ENCODE measurements at regions not wholly inside any gene's neighbourhood (a gene's known extent, or its start where the extent isn't known, plus 50 kb on each side); places are given as distances from the start of the nearest gene placed in this dataset.
"Not testable (repeated sequence)": the region's sequence is repeated elsewhere in the genome, so short reads cannot be mapped to it uniquely, and the experiment has no call there.

DNA sequence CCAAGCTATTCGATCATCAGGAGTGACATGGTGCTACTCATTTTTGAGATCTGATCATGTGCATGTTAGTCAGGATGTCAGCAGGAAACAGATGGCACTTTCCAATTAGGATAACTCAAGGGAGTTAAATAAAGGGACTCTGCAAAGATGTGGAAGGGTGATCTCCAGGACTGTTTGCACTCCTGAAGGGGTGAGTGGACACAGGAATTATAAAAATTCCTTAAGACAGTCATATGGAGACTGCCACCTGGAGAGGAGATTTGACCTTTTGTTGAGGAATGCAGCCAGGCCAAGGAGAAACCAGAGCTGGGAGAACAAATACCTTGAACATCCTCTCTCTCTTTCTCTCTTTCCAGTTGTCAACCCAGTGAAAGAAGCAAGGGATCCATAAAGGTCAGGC lies 189.1 kb downstream of the GABRG2 start:
- no peaks in the 10 kb centered on the region for H3K9me3 ChIP-seq (ENCODE audit: control insufficient read depth, insufficient read depth, low read depth, low read length)
- no peak overlapping the region for H3K9ac ChIP-seq (ENCODE audit: low read length)
- H3K4me3 ChIP-seq (ENCODE audit: low read depth, low read length), result no peak overlapping the region
- peaks cover 5% of the 10 kb centered on the region; the same call in 1 of the 2 replicates for H3K4me1 ChIP-seq (ENCODE audit: control insufficient read depth, insufficient read depth, low read length)
- no peak overlapping the region for H3K27ac ChIP-seq (ENCODE audit: low read depth, low read length)
- H3K36me3 ChIP-seq (ENCODE audit: control insufficient read depth, insufficient read depth, low read length), result no peaks in the 10 kb centered on the region
- H3K27me3 ChIP-seq (ENCODE audit: control insufficient read depth, insufficient read depth, low read length), result no peaks in the 10 kb centered on the region

DNA sequence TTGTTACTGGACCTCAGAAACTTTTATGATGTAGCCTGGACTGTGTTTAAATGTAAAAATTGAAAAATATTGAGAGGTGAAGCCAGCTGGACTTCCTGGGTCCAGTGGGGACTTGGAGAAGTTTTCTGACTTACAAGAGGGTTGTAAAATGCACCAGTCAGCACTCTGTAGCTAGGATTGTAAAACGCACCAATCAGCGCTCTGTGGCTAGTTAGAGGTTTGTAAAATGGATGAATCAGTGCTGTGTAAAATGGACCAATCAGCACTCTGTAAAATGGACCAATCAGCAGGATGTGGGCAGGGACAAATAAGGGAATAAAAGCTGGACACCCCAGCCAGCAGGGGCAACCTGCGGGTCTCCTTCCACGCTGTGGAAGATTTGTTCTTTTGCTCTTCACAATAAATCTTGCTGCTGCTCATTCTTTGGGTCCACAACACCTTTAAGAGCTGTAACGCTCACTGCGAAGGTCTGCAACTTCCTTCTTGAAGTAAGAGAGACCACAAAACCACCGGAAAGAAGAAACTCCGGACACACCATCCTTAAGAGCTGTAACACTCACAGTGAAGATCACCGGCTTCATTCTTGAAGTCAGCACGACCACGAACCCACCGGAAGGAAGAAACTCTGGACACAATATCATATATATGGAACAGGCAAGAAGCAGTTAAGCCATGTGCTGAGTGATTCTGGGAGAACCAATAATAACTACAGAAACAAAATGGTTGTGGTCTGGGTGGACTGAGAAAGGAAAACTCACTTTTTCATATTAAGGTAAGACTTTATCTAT lies 201.3 kb downstream of the GABRG2 start:
- no peaks in the 10 kb centered on the region for H3K27me3 ChIP-seq (ENCODE audit: control insufficient read depth, insufficient read depth, low read length)
- H3K9ac ChIP-seq (ENCODE audit: low read length), result no peak overlapping the region
- peaks cover 10% of the 10 kb centered on the region; the same call in 1 of the 2 replicates for H3K36me3 ChIP-seq (ENCODE audit: control insufficient read depth, insufficient read depth, low read length)
- H3K27ac ChIP-seq (ENCODE audit: low read depth, low read length), result no peak overlapping the region
- peaks cover 13% of the 10 kb centered on the region for H3K4me1 ChIP-seq (ENCODE audit: control insufficient read depth, insufficient read depth, low read length)
- no peak overlapping the region for H3K4me3 ChIP-seq (ENCODE audit: low read depth, low read length)
- H3K9me3 ChIP-seq (ENCODE audit: control insufficient read depth, insufficient read depth, low read depth, low read length), result no peaks in the 10 kb centered on the region

DNA sequence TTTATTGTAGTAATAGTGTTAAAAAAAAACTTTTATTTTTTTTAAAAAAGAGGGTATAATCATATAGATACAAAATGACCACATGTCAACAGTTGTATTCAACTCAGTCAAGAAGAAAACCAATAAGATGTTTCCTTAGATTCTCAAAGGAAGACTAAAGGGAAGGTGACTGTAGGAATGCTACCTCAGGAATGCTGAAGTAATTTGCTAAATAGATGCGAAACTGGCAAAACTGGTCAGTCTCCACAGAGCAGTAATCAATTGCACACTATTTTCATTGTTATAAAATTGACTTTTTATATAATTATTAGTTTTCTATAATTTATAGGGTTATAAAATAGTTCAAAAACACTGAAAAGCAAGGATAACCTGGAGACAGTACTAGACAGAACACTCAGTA lies 204.8 kb downstream of the GABRG2 start:
- Histone ChIP-seq H3K9ac (ENCODE audit: low read length) (no peak overlapping the region), H3K4me1 (ENCODE audit: control insufficient read depth, insufficient read depth, low read length) (peaks cover 26% of the 10 kb centered on the region), H3K9me3 (ENCODE audit: control insufficient read depth, insufficient read depth, low read depth, low read length) (no peaks in the 10 kb centered on the region), H3K4me3 (ENCODE audit: low read depth, low read length) (no peak overlapping the region), H3K27ac (ENCODE audit: low read depth, low read length) (no peak overlapping the region), H3K27me3 (ENCODE audit: control insufficient read depth, insufficient read depth, low read length) (no peaks in the 10 kb centered on the region), H3K36me3 (ENCODE audit: control insufficient read depth, insufficient read depth, low read length) (peaks cover 10% of the 10 kb centered on the region; the same call in 1 of the 2 replicates)

DNA sequence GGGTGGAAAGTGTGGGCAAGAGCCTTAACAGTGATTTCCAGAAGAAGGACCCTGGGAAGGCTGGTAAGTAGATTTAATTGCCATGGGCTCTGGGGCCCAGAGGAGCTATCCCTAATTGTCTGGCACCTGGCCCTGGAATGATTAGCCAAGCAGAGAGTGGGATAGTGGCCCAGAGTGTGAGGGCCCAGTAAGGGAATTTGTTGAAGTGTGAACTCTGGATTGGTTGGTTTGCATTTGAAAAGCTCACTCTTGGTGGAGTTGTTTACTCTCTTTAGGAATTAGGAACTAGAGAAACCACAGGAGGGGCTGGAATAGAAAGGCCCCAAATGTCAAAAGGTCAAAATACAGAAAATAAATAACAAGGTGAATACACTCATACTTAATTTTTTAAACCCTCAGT lies 207.1 kb downstream of the GABRG2 start:
- Histone ChIP-seq H3K4me3 (ENCODE audit: low read depth, low read length) (peak overlapping the region; percentile 18; the same call in 1 of the 2 replicates), H3K27me3 (ENCODE audit: control insufficient read depth, insufficient read depth, low read length) (no peaks in the 10 kb centered on the region), H3K9ac (ENCODE audit: low read length) (peak overlapping the region; percentile 50), H3K27ac (ENCODE audit: low read depth, low read length) (peak overlapping the region; percentile 81; the same call in 1 of the 2 replicates), H3K4me1 (ENCODE audit: control insufficient read depth, insufficient read depth, low read length) (peaks cover 26% of the 10 kb centered on the region), H3K9me3 (ENCODE audit: control insufficient read depth, insufficient read depth, low read depth, low read length) (no peaks in the 10 kb centered on the region), H3K36me3 (ENCODE audit: control insufficient read depth, insufficient read depth, low read length) (peaks cover 10% of the 10 kb centered on the region; the same call in 1 of the 2 replicates)

DNA sequence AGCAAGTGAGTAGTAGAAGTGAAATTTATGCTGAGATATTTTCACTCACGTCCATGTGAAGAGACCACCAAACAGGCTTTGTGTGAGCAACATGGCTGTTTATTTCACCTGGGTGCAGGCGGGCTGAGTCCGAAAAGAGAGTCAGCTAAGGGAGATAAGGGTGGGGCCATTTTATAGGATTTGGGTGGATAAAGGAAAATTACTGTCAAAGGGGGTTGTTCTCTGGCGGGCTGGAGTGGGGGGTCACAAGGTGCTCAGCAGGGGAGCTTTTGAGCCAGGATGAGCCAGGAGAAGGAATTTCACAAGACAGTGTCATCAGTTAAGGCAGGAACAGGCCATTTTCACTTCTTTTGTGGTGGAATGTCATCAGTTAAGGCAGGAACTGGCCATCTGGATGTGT lies 207.8 kb downstream of the GABRG2 start:
- H3K4me1 ChIP-seq (ENCODE audit: control insufficient read depth, insufficient read depth, low read length), result peaks cover 26% of the 10 kb centered on the region
- peak overlapping the region; percentile 81; the same call in 1 of the 2 replicates for H3K27ac ChIP-seq (ENCODE audit: low read depth, low read length)
- peak overlapping the region; percentile 18; the same call in 1 of the 2 replicates for H3K4me3 ChIP-seq (ENCODE audit: low read depth, low read length)
- H3K9me3 ChIP-seq (ENCODE audit: control insufficient read depth, insufficient read depth, low read depth, low read length); H3K27me3 ChIP-seq (ENCODE audit: control insufficient read depth, insufficient read depth, low read length): not testable (repeated sequence)
- H3K9ac ChIP-seq (ENCODE audit: low read length), result peak overlapping the region; percentile 50
- peaks cover 10% of the 10 kb centered on the region; the same call in 1 of the 2 replicates for H3K36me3 ChIP-seq (ENCODE audit: control insufficient read depth, insufficient read depth, low read length)

DNA sequence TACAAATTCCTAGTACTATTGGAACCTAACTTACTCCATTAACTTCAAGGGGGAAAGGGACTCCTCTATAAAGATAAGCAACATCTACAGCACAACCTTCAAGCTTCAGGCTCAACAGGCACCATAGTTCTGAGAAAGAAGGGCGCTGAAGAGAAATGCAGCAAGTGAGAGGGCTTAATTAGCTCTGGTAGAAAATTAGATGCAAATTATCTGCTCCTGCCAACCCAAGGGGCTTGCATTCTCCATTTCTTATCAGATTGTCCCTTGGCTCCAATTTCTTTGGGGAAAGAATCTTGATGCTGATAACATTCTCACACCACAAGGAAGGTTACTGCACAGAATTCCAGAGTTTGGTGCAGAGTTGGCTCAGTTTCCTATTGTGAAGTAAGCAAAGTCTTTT lies 214.6 kb downstream of the GABRG2 start:
- Histone ChIP-seq H3K27ac (ENCODE audit: low read depth, low read length) (no peak overlapping the region; the same call in 1 of the 2 replicates), H3K4me3 (ENCODE audit: low read depth, low read length) (no peak overlapping the region), H3K4me1 (ENCODE audit: control insufficient read depth, insufficient read depth, low read length) (peaks cover 8% of the 10 kb centered on the region), H3K27me3 (ENCODE audit: control insufficient read depth, insufficient read depth, low read length) (no peaks in the 10 kb centered on the region), H3K9ac (ENCODE audit: low read length) (no peak overlapping the region), H3K9me3 (ENCODE audit: control insufficient read depth, insufficient read depth, low read depth, low read length) (no peaks in the 10 kb centered on the region; the same call in 1 of the 2 replicates), H3K36me3 (ENCODE audit: control insufficient read depth, insufficient read depth, low read length) (no peaks in the 10 kb centered on the region)

DNA sequence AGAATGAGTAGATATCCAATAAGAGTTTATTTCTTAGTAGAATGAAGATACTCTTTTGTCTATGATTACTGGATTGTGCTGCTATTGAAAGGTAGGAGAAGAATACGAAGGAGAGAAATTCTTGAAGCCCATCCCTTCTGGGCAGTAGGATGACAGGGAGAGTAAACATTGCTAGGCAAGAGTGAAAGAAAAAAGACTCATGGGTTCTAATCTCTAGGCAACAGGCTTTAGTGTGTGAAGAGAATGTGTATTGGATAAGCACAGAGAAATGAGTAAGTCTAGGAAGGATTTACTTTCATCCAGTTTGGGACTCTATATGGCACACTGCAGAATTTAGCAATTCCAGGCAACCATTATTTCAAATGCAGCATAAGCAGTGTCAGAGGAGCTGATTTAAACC lies 216.0 kb downstream of the GABRG2 start:
- Histone ChIP-seq H3K4me1 (ENCODE audit: control insufficient read depth, insufficient read depth, low read length) (peaks cover 9% of the 10 kb centered on the region), H3K4me3 (ENCODE audit: low read depth, low read length) (no peak overlapping the region), H3K27ac (ENCODE audit: low read depth, low read length) (peak overlapping the region; percentile 23; the same call in 1 of the 2 replicates), H3K9ac (ENCODE audit: low read length) (no peak overlapping the region), H3K27me3 (ENCODE audit: control insufficient read depth, insufficient read depth, low read length) (no peaks in the 10 kb centered on the region), H3K9me3 (ENCODE audit: control insufficient read depth, insufficient read depth, low read depth, low read length) (no peaks in the 10 kb centered on the region; the same call in 1 of the 2 replicates), H3K36me3 (ENCODE audit: control insufficient read depth, insufficient read depth, low read length) (no peaks in the 10 kb centered on the region)

DNA sequence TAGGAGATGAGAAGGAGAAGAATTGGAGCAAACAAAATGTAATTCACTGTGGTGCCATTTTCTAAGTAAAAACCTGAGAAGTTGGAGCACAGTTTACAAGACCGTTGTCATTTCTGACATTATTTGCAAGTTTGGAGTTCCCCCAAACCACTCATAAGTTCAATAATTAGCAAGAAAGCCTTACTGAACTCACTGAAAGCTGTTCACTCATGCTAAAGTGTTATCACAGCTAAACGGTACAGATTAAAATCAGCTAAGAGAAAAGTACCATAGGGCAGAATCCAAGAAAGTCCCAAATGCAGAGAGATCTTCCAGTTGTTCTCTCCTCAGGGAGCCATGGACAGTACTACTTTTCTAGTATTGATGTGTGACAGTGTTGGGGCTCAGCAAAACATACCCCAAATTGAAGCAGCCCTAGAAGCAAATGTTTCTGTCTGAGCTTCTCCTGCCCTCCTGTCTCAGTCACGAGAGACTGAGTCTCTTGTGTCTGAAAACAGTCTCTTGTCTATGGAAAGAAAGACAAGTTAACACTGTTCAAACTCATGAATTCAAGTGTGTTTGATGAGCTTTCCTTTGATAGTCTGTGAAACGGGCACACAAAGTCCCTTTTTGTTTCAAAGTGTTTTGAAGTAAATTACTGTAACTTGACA lies 221.2 kb downstream of the GABRG2 start:
- Histone ChIP-seq H3K27ac (ENCODE audit: low read depth, low read length) (no peak overlapping the region), H3K9me3 (ENCODE audit: control insufficient read depth, insufficient read depth, low read depth, low read length) (no peaks in the 10 kb centered on the region; the same call in 1 of the 2 replicates), H3K4me1 (ENCODE audit: control insufficient read depth, insufficient read depth, low read length) (peaks cover 18% of the 10 kb centered on the region), H3K36me3 (ENCODE audit: control insufficient read depth, insufficient read depth, low read length) (no peaks in the 10 kb centered on the region), H3K9ac (ENCODE audit: low read length) (no peak overlapping the region), H3K27me3 (ENCODE audit: control insufficient read depth, insufficient read depth, low read length) (no peaks in the 10 kb centered on the region), H3K4me3 (ENCODE audit: low read depth, low read length) (no peak overlapping the region)

DNA sequence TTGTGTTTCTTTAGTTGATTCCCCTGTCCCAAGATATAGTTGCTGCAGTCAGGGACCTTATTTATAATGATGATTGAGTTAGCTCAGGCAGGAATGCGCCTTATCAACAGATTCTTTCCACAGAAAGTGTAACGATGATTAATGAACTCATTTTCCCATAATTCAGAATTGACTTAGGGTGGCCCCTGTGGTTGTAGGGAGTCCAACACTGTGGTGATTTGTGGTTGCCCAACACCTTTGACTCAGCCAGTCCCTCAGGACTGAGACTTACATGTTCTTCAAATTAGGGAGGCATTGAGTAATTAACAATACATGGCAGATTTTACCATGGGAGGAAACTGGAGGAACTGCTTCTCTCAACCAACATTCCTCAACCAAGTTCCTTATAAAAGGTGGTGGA lies 221.9 kb downstream of the GABRG2 start:
- no peak overlapping the region for H3K9ac ChIP-seq (ENCODE audit: low read length)

DNA sequence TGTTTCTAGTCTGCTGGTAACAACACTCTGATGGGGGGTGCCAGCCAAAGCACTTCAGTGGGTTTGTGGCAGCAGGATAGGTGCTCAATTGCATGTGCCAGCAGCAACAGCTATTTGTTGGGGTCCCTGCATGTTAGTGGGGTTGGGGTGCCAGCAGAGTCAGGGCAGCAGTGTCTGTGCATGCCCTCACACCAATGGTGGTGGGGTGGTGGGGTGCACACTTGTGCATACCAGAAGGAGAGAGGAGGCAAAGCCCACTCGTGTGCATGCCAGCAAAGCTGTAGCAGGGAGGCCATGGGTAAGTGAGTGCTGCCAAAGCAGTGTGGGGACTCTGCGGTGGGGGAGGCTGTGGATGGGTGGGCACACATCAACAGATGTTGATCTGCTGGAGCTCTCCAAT lies 232.2 kb downstream of the GABRG2 start:
- Histone ChIP-seq H3K9me3 (ENCODE audit: control insufficient read depth, insufficient read depth, low read depth, low read length) (no peaks in the 10 kb centered on the region; the same call in 1 of the 2 replicates), H3K27me3 (ENCODE audit: control insufficient read depth, insufficient read depth, low read length) (no peaks in the 10 kb centered on the region), H3K36me3 (ENCODE audit: control insufficient read depth, insufficient read depth, low read length) (no peaks in the 10 kb centered on the region)

More for the DNA sequence above, 221.9 kb downstream of the GABRG2 start:
- Histone ChIP-seq H3K4me1 (ENCODE audit: control insufficient read depth, insufficient read depth, low read length) (peaks cover 18% of the 10 kb centered on the region), H3K27me3 (ENCODE audit: control insufficient read depth, insufficient read depth, low read length) (no peaks in the 10 kb centered on the region), H3K9me3 (ENCODE audit: control insufficient read depth, insufficient read depth, low read depth, low read length) (no peaks in the 10 kb centered on the region; the same call in 1 of the 2 replicates), H3K4me3 (ENCODE audit: low read depth, low read length) (no peak overlapping the region), H3K36me3 (ENCODE audit: control insufficient read depth, insufficient read depth, low read length) (no peaks in the 10 kb centered on the region), H3K27ac (ENCODE audit: low read depth, low read length) (no peak overlapping the region)

DNA sequence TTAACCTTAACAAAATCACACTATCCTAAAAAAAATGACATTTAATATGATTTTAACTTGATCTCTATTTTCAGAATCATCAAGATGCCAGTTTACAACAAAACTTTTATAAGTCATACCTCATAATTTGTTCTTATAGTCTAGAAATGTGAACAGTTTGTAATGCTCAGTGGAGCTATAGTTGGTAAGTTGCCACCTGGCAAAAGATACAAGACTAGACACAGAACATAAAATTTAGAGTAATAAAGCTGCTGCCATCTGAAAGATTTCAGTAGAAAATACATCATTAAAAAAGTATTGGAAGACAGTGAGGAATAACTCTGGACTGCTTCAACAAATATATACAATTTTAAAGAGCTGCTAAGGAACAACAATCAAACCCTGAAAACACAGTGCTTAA lies 233.8 kb downstream of the GABRG2 start:
- no peaks in the 10 kb centered on the region for H3K36me3 ChIP-seq (ENCODE audit: control insufficient read depth, insufficient read depth, low read length)
- no peaks in the 10 kb centered on the region; the same call in 1 of the 2 replicates for H3K9me3 ChIP-seq (ENCODE audit: control insufficient read depth, insufficient read depth, low read depth, low read length)
- H3K27ac ChIP-seq (ENCODE audit: low read depth, low read length), result no peak overlapping the region
- no peak overlapping the region for H3K4me3 ChIP-seq (ENCODE audit: low read depth, low read length)
- H3K4me1 ChIP-seq (ENCODE audit: control insufficient read depth, insufficient read depth, low read length), result no peaks in the 10 kb centered on the region
- no peak overlapping the region for H3K9ac ChIP-seq (ENCODE audit: low read length)
- no peaks in the 10 kb centered on the region for H3K27me3 ChIP-seq (ENCODE audit: control insufficient read depth, insufficient read depth, low read length)

More for the DNA sequence above, 232.2 kb downstream of the GABRG2 start:
- H3K4me1 ChIP-seq (ENCODE audit: control insufficient read depth, insufficient read depth, low read length), result no peaks in the 10 kb centered on the region
- no peak overlapping the region for H3K9ac ChIP-seq (ENCODE audit: low read length)
- H3K27ac ChIP-seq (ENCODE audit: low read depth, low read length), result no peak overlapping the region
- H3K4me3 ChIP-seq (ENCODE audit: low read depth, low read length), result no peak overlapping the region

Measured in HUES6 (cell line).